ENCODE measurements at regions not wholly inside any gene's neighbourhood (a gene's known extent, or its start where the extent isn't known, plus 50 kb on each side); places are given as distances from the start of the nearest gene placed in this dataset.

- no peak overlapping the region for H3K27ac Mint-ChIP-seq (ENCODE audit: unreplicated experiment)
Observed at GRCh38 chr2:2849464-2850217, 518.6 kb upstream of the MYT1L start.

GRCh38 chr2:2848621-2849333 is 517.7 kb upstream of the MYT1L start:
- DNase-seq (ENCODE audit: low spot score): no peak
- H3K27ac Mint-ChIP-seq (ENCODE audit: unreplicated experiment): no peak overlapping the region
- H3K27me3 Mint-ChIP-seq (ENCODE audit: unreplicated experiment): peaks cover 2% of the 10 kb centered on the region
- no peaks in the 10 kb centered on the region for H3K36me3 Mint-ChIP-seq (ENCODE audit: low read depth, unreplicated experiment)
- no peaks in the 10 kb centered on the region for H3K9me3 Mint-ChIP-seq (ENCODE audit: unreplicated experiment)
- no peaks in the 10 kb centered on the region for H3K4me1 Mint-ChIP-seq (ENCODE audit: unreplicated experiment)
- TF ChIP-seq CTCF (IDR thresholded peaks at IDR 0.05; ENCODE audit: unreplicated experiment): no peak
- no peak overlapping the region for H3K4me3 Mint-ChIP-seq (ENCODE audit: unreplicated experiment)

More at GRCh38 chr2:2849464-2850217, 518.6 kb upstream of the MYT1L start:
- Mint-ChIP-seq H3K36me3 (ENCODE audit: low read depth, unreplicated experiment) (no peaks in the 10 kb centered on the region), H3K4me1 (ENCODE audit: unreplicated experiment) (no peaks in the 10 kb centered on the region), H3K9me3 (ENCODE audit: unreplicated experiment) (no peaks in the 10 kb centered on the region), H3K4me3 (ENCODE audit: unreplicated experiment) (no peak overlapping the region), H3K27me3 (ENCODE audit: unreplicated experiment) (peaks cover 2% of the 10 kb centered on the region)
- no peak for DNase-seq (ENCODE audit: low spot score)
- TF ChIP-seq CTCF (IDR thresholded peaks at IDR 0.05; ENCODE audit: unreplicated experiment): no peak

- TF ChIP-seq CTCF (IDR thresholded peaks at IDR 0.05; ENCODE audit: unreplicated experiment): no peak
- Mint-ChIP-seq H3K4me3 (ENCODE audit: unreplicated experiment) (no peak overlapping the region), H3K4me1 (ENCODE audit: unreplicated experiment) (no peaks in the 10 kb centered on the region), H3K36me3 (ENCODE audit: low read depth, unreplicated experiment) (no peaks in the 10 kb centered on the region), H3K27ac (ENCODE audit: unreplicated experiment) (no peak overlapping the region), H3K9me3 (ENCODE audit: unreplicated experiment) (no peaks in the 10 kb centered on the region), H3K27me3 (ENCODE audit: unreplicated experiment) (peaks cover 2% of the 10 kb centered on the region)
- DNase-seq (ENCODE audit: low spot score): no peak
Observed at GRCh38 chr2:2848198-2848597, 517.1 kb upstream of the MYT1L start.

- no peak for TF ChIP-seq CTCF (IDR thresholded peaks at IDR 0.05; ENCODE audit: unreplicated experiment)
- Mint-ChIP-seq H3K4me3 (ENCODE audit: unreplicated experiment) (no peak overlapping the region), H3K4me1 (ENCODE audit: unreplicated experiment) (no peaks in the 10 kb centered on the region), H3K9me3 (ENCODE audit: unreplicated experiment) (no peaks in the 10 kb centered on the region), H3K27ac (ENCODE audit: unreplicated experiment) (no peak overlapping the region), H3K27me3 (ENCODE audit: unreplicated experiment) (peaks cover 2% of the 10 kb centered on the region), H3K36me3 (ENCODE audit: low read depth, unreplicated experiment) (no peaks in the 10 kb centered on the region)
- DNase-seq (ENCODE audit: low spot score): no peak
Observed at GRCh38 chr2:2847209-2847676, 516.2 kb upstream of the MYT1L start.

All from endothelial cell (in vitro differentiated cells).